ENCODE measurements at regions not wholly inside any gene's neighbourhood (a gene's known extent, or its start where the extent isn't known, plus 50 kb on each side); places are given as distances from the start of the nearest gene placed in this dataset.

DNA sequence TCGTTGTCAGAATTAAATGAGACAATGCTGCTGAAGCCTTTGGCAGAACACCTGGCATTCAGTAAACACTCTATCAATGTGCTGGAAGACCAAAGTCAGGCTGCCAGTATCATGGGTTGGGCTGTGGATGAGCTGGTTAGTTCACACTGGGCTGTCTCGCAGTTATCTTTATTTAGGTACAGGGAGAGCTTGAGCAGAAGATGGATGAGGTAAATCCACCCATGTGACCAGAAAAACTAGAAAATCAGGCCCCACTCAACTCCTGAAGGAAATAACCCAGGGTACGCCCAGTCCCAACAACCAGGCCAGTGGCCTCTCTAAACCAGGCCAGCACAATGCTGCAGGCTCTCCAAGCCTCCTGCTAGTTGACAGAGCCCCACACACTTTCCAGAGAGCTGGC lies 330.3 kb downstream of the TNS1 start:
- TF ChIP-seq, protein P1, sequence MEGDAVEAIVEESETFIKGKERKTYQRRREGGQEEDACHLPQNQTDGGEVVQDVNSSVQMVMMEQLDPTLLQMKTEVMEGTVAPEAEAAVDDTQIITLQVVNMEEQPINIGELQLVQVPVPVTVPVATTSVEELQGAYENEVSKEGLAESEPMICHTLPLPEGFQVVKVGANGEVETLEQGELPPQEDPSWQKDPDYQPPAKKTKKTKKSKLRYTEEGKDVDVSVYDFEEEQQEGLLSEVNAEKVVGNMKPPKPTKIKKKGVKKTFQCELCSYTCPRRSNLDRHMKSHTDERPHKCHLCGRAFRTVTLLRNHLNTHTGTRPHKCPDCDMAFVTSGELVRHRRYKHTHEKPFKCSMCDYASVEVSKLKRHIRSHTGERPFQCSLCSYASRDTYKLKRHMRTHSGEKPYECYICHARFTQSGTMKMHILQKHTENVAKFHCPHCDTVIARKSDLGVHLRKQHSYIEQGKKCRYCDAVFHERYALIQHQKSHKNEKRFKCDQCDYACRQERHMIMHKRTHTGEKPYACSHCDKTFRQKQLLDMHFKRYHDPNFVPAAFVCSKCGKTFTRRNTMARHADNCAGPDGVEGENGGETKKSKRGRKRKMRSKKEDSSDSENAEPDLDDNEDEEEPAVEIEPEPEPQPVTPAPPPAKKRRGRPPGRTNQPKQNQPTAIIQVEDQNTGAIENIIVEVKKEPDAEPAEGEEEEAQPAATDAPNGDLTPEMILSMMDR (IDR thresholded peaks at IDR 0.05) = no peak
- no peak for TF ChIP-seq POLR2A (IDR thresholded peaks at IDR 0.05)
